HepG2 (cell line): ENCODE measurements at regions not wholly inside any gene's neighbourhood (a gene's known extent, or its start where the extent isn't known, plus 50 kb on each side); places are given as distances from the start of the nearest gene placed in this dataset.

Source experiments
- ATAC-seq: fragments of 200-7000 bp; cut with Tn5 transposase; 3 replicates; pipeline ENCODE4 v1.9.1; 2020; ENCODE audit warnings: mild to moderate bottlenecking, moderate library complexity
- BruUV-seq: library from RNA; stranded (reverse); fragments of 400-500 nt; replicated peaks from 2 replicates; lab custom pipeline; 2021; lab: Mats Ljungman, UMichigan
- CTCF ChIA-PET: fragments of 300-600 bp; formaldehyde crosslinking; extraction: SDS; loops from one replicate; lab custom pipeline; 2021; ENCODE audit warnings: low total read pairs, inconsistent platforms, low intra/inter-chr PET ratio; lab: Yijun Ruan, JAX
- POLR2A ChIA-PET: fragments of 350-600 bp; sonication (Branson Sonifier 250); formaldehyde crosslinking; loops from one replicate; lab custom pipeline; 2020; ENCODE audit warnings: antibody characterized with exemption, inconsistent platforms; lab: Yijun Ruan, JAX
- DNase-seq: peaks from one replicate; pipeline ENCODE4 v3.0.0-alpha.2; 2015; ENCODE audit warnings: low spot score
- FAIRE-seq: peaks from 3 replicates; lab custom pipeline; 2011; peaks lifted over from hg19 to GRCh38; lab: Jason Lieb, UNC
- H2AFZ ChIP-seq: one replicate; pipeline ENCODE4 v1.6.1; 2011; ENCODE audit warnings: low read length, inconsistent platforms
- H3K27ac ChIP-seq: fragments of 300-600 bp; 3 replicates; pipeline ENCODE4 v1.8.0; 2011; ENCODE audit warnings: mixed run types, mild to moderate bottlenecking, mixed read lengths, low read length, inconsistent platforms; ENCODE audit not compliant: insufficient read depth; ENCODE audit errors: extremely low read length
- H3K27me3 ChIP-seq, 2 experiments: fragments of 200-600 bp in 1 of 2; 2 replicates in 1 of 2; 3 replicates in 1 of 2; pipeline versions ENCODE4 v1.6.0 to v1.8.0; 2011; ENCODE audit warnings: low read length in 2 of 2, mild to moderate bottlenecking in 2 of 2, moderate library complexity in 2 of 2, inconsistent platforms in 1 of 2; ENCODE audit not compliant: insufficient read depth in 2 of 2, control insufficient read depth in 1 of 2
- H3K36me3 ChIP-seq, 2 experiments: fragments of 200-600 bp in 1 of 2; replicated peaks in 1 of 2; 2 replicates in 1 of 2; 3 replicates in 1 of 2; pipeline versions ENCODE4 v1.5.1 to v1.8.0; 2011; ENCODE audit warnings: low read length in 2 of 2, inconsistent platforms in 1 of 2; ENCODE audit not compliant: insufficient read depth in 2 of 2, control insufficient read depth in 1 of 2
- H3K4me1 ChIP-seq: 2 replicates; pipeline ENCODE4 v1.5.1; 2012; ENCODE audit warnings: low read length, inconsistent platforms; ENCODE audit not compliant: insufficient read depth
- H3K4me2 ChIP-seq: 2 replicates; pipeline ENCODE4 v1.6.0; 2011; ENCODE audit warnings: low read depth, low read length, inconsistent platforms
- H3K4me3 ChIP-seq, 3 experiments: fragments of 200-600 bp in 1 of 3; sonication (generic), shearing (Covaris generic) in 1 of 3; replicated peaks in 1 of 3; 2 replicates each; pipeline ENCODE4 v1.5.1; 2011 to 2016; ENCODE audit warnings: low read length in 3 of 3, inconsistent platforms in 2 of 3, low read depth in 2 of 3, mild to moderate bottlenecking in 2 of 3, control low read depth in 1 of 3, mixed read lengths in 1 of 3; ENCODE audit not compliant: insufficient read depth in 1 of 3
- H3K79me2 ChIP-seq: one replicate; pipeline ENCODE4 v1.6.1; 2011; ENCODE audit warnings: low read length, inconsistent platforms; ENCODE audit not compliant: insufficient read depth
- H3K9ac ChIP-seq: 2 replicates; pipeline ENCODE4 v1.6.0; 2011; ENCODE audit warnings: mild to moderate bottlenecking, low read depth, low read length, inconsistent platforms; ENCODE audit not compliant: insufficient read depth
- H3K9me3 ChIP-seq: 2 replicates; pipeline ENCODE4 v1.5.1; 2012; ENCODE audit warnings: mild to moderate bottlenecking, low read length
- H4K20me1 ChIP-seq: 2 replicates; pipeline ENCODE4 v1.6.0; 2011; ENCODE audit warnings: inconsistent platforms, mild to moderate bottlenecking, low read length, moderate library complexity; ENCODE audit not compliant: insufficient read depth
- CREM ChIP-seq, 2 experiments: sonication (generic) in 1 of 2; formaldehyde crosslinking in 1 of 2; IDR thresholded peaks; 2 replicates each; pipeline versions ENCODE4 v1.4.0 to v1.6.1; 2016 to 2020; ENCODE audit warnings: antibody characterized with exemption in 1 of 2, mild to moderate bottlenecking in 1 of 2, missing genetic modification reagents in 1 of 2
- E2F5 ChIP-seq: sonication (generic); formaldehyde crosslinking; conservative IDR thresholded peaks from 2 replicates; pipeline ENCODE4 v1.4.0; 2020; ENCODE audit warnings: missing genetic modification reagents
- HDAC2 ChIP-seq: sonication (generic); formaldehyde crosslinking; IDR thresholded peaks from 2 replicates; pipeline ENCODE4 v1.4.0; 2020; ENCODE audit warnings: missing genetic modification reagents
- HMGXB4 ChIP-seq, 2 experiments: sonication (generic) in 1 of 2; formaldehyde crosslinking in 1 of 2; IDR thresholded peaks; 2 replicates each; pipeline versions ENCODE4 v1.4.0 to v1.6.1; 2018 to 2020; ENCODE audit warnings: missing genetic modification reagents in 2 of 2, borderline replicate concordance in 1 of 2, low read depth in 1 of 2, mild to moderate bottlenecking in 1 of 2, missing biosample characterization in 1 of 2
- NFIB ChIP-seq: sonication (generic); formaldehyde crosslinking; IDR thresholded peaks from 2 replicates; pipeline ENCODE4 v1.9.0; 2021; ENCODE audit warnings: missing genetic modification reagents, mild to moderate bottlenecking, borderline replicate concordance
- NONO ChIP-seq, 2 experiments: fragments of 450-650 bp in 1 of 2; sonication (generic) in 1 of 2; formaldehyde crosslinking in 1 of 2; IDR thresholded peaks in 1 of 2; conservative IDR thresholded peaks in 1 of 2; 2 replicates each; pipeline versions ENCODE4 v1.6.1 to v1.8.0; 2017 to 2022; ENCODE audit warnings: mild to moderate bottlenecking in 1 of 2, missing genetic modification reagents in 1 of 2, moderate library complexity in 1 of 2
- NRL ChIP-seq: sonication (generic); formaldehyde crosslinking; IDR thresholded peaks from 2 replicates; pipeline ENCODE4 v1.5.0; 2020; ENCODE audit warnings: missing genetic modification reagents, mild to moderate bottlenecking, moderate library complexity, borderline replicate concordance
- REXO4 ChIP-seq: sonication (generic); formaldehyde crosslinking; IDR thresholded peaks from 2 replicates; pipeline ENCODE4 v1.8.0; 2022; ENCODE audit warnings: missing genetic modification reagents, mild to moderate bottlenecking, borderline replicate concordance
- ZFYVE20 ChIP-seq: sonication (generic); formaldehyde crosslinking; IDR thresholded peaks from 2 replicates; pipeline ENCODE4 v1.8.0; 2023; ENCODE audit warnings: low read depth, mild to moderate bottlenecking, moderate library complexity, missing genetic modification reagents, borderline replicate concordance
- ZNF777 ChIP-seq: sonication (generic); formaldehyde crosslinking; IDR thresholded peaks from 2 replicates; pipeline ENCODE4 v1.4.0; 2020; ENCODE audit warnings: missing genetic modification reagents
- WGBS: methylation state at CpG from one replicate; pipeline ENCODE4 v1.1.6; 2017; ENCODE audit warnings: low lambda C conversion rate; 5-methylcytosine and 5-hydroxymethylcytosine counted together
- in situ Hi-C: cut with HindIII; loops from 2 replicates; pipeline ENCODE4 v1.10.0; 2017; ENCODE audit warnings: low pct_unique_long_range_greater_than_20kb; ENCODE audit not compliant: extremely low pct_ligation_motif_present
- intact Hi-C: fragments of 100-400 bp; cut with micrococcal nuclease; formaldehyde crosslinking; loops from one replicate; pipeline ENCODE4 v1.10.0; 2022; ENCODE audit not compliant: unreplicated experiment

GRCh38 chr17:11026903-11027302 lies 189.0 kb upstream of the PIRT start (continued):
- no peak for TF ChIP-seq HDAC2 (CRISPR knock-in tag)
- TF ChIP-seq CREM (IDR thresholded peaks at IDR 0.05): no peak
- TF ChIP-seq CREM (CRISPR knock-in tag; IDR thresholded peaks at IDR 0.05): no peak
- no peak for TF ChIP-seq NRL (CRISPR knock-in tag)
- no peak for TF ChIP-seq HMGXB4 (CRISPR knock-in tag; IDR thresholded peaks at IDR 0.05; ENCODE audit: borderline replicate concordance in 1 of 2, low read depth in 1 of 2)
- TF ChIP-seq NONO (IDR thresholded peaks at IDR 0.05): no peak
- TF ChIP-seq NONO (CRISPR knock-in tag; conservative IDR thresholded peaks at IDR 0.05): no peak
- TF ChIP-seq REXO4: no peak
- no peak for TF ChIP-seq NFIB

DNA sequence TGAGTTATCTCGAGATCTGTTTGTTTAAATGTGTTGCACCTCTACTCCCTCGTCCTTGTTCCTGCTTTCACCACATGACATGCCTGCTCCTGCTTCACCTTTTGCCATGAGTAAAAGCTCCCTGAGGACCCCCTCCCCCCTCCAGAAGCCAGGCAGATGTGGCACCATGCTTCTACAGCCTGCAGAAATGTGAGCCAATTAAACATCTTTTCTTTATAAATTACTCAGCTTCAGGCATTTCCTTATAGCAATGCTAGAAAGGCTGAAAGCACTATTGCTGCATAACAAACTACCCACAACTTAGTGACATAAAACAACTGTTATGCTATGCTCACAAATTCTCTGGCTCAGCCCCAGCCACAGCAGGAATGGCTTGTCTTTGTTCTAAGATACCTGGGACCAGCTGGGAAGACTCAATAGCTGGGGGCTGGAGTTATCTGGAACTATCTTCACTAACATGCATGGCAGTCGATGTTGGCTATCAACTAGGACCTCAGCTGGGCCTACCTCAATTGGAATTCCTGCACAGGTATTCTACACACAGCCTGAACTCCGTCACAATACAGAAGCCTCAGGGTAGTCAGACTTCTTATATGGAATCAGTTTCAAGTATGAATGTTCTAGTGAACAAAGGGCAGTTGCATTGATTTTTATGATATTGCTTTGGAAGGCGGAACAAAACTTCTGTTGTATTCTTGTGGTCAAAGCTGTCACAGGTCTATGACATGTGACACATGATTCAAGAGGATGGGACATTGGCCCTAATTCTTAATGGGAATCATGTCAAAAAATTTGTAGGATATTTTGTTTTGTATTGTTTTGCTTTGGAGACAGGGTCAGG lies 186.0 kb upstream of the PIRT start:
- no peak overlapping the region for H3K4me2 ChIP-seq
- no peak overlapping the region for H3K27ac ChIP-seq
- CTCF ChIA-PET: no interaction called here
- no peaks in the 10 kb centered on the region for H3K9me3 ChIP-seq
- no peaks in the 10 kb centered on the region for H4K20me1 ChIP-seq
- POLR2A ChIA-PET: no interaction called here
- no peaks in the 10 kb centered on the region for H3K79me2 ChIP-seq
- H3K4me1 ChIP-seq: no peaks in the 10 kb centered on the region
- no peak for TF ChIP-seq ZFYVE20
- TF ChIP-seq ZNF777 (CRISPR knock-in tag): no peak
- no peak for TF ChIP-seq E2F5 (CRISPR knock-in tag)
- TF ChIP-seq, all 625 proteins: peak for 0
- Histone ChIP-seq H3K9ac (no peak overlapping the region), H3K27me3 (no peaks in the 10 kb centered on the region), H2AFZ (no peak overlapping the region), H3K4me3 (no peak overlapping the region), H3K36me3 (no peaks in the 10 kb centered on the region)
- BruUV-seq: no TSS peak
- ATAC-seq (no peak), FAIRE-seq (no peak), DNase-seq (no peak)
- intact Hi-C loops: no loop called here
- in situ Hi-C loops: no loop called here
- WGBS: 16% methylated on average over 5 of the region's 5 CpGs
